Spleen (tissue), 7 donors: ENCODE measurements at regions not wholly inside any gene's neighbourhood (a gene's known extent, or its start where the extent isn't known, plus 50 kb on each side); places are given as distances from the start of the nearest gene placed in this dataset.

Experiments
- CTCF ChIP-seq, 11 experiments: fragments of 200-600 bp in 7 of 11; fragments of 450-650 bp in 4 of 11; sonication (generic) in 4 of 11; IDR thresholded peaks in 8 of 11; conservative IDR thresholded peaks in 3 of 11; 1 replicate in 7 of 11; 2 replicates in 4 of 11; pipeline versions ENCODE4 v1.4.0 to v1.8.0; 2016 to 2021; ENCODE audit warnings: antibody characterized with exemption in 11 of 11, inconsistent platforms in 4 of 11, mild to moderate bottlenecking in 1 of 11
- POLR2A ChIP-seq, 3 donors: fragments of 450-650 bp; IDR thresholded peaks; one replicate each; pipeline ENCODE4 v1.5.1; 2017; ENCODE audit warnings: antibody characterized with exemption in 3 of 3, mild to moderate bottlenecking in 1 of 3
- donor health status: DM: no; HTN: no; CAD: no; lungs with moderate emphysema.
- donor health status: DM: no; HTN: no; CAD: no.
- donor health status: DM: no; HTN: no; CAD: no.

GRCh38 chr20:11814267-11814666 lies 103.4 kb upstream of the BTBD3 start:
- TF ChIP-seq CTCF (IDR thresholded peaks at IDR 0.05 in 8 of 11, conservative IDR thresholded peaks at IDR 0.05 in 3 of 11) (no peak), POLR2A (IDR thresholded peaks at IDR 0.05) (no peak)
